Occipital lobe (tissue), 1 donor: ENCODE measurements at regions not wholly inside any gene's neighbourhood (a gene's known extent, or its start where the extent isn't known, plus 50 kb on each side); places are given as distances from the start of the nearest gene placed in this dataset.

Experiments
- DNase-seq: peaks from one replicate; lab custom pipeline; 2025; lab: John Stamatoyannopoulos, UW

DNA sequence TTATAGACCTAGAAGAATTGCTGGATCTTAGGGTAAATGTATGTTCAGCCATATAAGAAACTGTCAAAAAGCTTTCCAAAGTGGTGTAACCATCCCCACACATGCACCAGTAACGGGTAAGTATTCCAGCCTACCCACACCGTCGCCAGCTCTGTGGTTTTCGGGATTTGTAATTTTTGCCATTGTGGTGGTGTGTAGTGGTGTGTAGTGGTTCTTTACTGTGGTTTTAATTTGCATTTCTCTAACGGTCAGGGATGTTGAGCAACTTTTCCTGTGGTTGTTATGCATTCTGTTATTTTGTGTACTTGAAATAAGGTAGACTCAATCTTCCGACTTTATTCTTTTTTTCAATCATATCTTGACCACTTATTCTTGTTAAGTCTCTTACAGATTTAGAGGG lies 342.4 kb upstream of the AJAP1 start:
- no peak for DNase-seq

GRCh38 chr1:4315202-4315601 lies 339.2 kb upstream of the AJAP1 start:
- DNase-seq = no peak

- DNase-seq = no peak
Measured at GRCh38 chr1:4317207-4317606, 337.2 kb upstream of the AJAP1 start.

- DNase-seq = no peak
Measured at GRCh38 chr1:4318720-4319119, 335.7 kb upstream of the AJAP1 start.

GRCh38 chr1:4319496-4319895 lies 334.9 kb upstream of the AJAP1 start:
- DNase-seq = no peak

DNA sequence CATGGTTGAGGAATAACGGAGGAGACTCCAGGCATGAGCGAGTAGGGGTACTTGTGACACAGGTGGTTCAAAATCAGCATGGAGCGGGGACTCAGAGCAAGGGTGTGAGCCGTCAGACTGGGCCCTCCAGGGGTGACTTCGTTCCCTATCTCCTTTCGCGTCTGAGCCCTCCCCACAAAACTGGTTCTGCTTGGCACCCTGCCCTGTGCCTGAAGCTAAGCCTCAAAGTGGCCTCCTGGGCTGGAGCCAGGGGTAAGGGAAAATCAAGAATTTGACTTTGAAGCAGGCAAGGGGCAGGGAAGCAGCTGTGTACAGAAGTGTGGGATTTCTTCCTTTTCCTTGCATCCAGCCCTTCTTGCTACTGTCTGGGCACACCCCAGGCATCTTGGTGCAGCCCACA lies 331.5 kb upstream of the AJAP1 start:
- DNase-seq = no peak

DNA sequence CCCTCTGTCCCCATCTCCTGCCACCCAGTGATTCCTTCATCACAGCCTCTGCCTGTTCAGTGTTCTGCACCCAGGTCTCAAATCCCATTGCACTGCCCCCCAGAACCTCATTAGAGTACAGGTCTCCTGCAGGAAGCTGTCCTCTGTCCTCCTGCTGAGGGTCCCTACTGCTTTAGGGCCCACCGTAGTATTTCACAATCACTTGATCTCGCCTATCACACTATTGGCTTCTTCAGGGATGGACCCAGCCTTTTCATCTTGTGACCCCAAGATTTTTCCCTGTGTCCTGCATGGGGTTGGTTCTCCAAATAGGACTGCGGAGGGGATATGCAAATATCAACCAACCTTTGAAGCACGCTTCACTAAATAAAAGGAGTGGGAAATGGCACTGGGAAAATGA lies 331.1 kb upstream of the AJAP1 start:
- no peak for DNase-seq

DNA sequence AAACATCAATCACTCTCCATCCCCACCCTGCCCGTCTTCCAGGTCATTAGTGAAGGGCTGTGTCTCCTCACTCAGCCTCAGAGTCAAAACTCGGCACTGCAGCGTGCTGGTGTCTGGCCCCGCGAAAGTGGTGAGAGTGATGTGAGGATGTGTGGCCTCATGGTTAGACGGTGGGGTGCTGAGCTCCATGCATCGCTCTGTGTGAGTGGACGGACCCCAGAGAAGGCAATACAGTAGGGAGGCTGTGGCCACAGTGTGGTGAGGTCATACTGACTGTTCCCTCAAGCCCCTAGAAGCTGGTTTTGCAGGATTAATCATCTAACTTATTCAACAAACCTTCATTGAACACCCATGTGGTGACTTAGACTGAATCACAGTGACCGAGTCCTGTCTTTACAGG lies 329.9 kb upstream of the AJAP1 start:
- no peak for DNase-seq

GRCh38 chr1:4327142-4327541 lies 327.3 kb upstream of the AJAP1 start:
- no peak for DNase-seq

DNA sequence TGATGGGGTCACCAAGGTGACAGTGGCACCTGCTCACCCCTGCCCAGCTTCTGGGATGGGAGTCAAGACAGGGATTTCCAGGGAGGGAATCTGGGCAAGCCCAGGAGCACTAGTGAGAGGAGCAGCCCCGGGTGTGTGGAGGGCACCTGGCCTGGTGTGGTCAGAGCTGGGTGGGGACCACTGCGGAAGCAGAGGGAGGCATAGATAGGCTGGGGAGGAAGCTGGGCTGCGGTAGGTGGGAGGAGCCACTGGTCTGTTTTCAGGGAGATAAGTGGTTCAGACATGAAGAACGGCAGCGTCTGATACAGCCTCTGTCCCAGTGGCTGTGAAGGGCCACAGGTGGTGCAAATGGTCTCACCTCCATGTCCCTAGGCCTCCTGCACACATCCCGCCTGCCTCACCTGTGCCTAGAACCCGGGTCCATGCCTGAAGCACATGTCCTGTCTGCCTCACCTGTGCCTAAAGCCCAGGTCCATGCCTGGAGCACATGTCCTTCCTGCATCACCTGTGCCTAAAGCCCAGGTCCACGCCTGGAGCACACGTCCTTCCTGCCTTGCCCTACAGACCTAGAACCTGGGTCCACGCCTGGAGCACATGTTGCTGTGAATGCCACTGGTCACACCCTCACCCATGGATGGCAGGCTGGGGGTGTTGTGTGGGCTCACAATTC lies 325.9 kb upstream of the AJAP1 start:
- no peak for DNase-seq

GRCh38 chr1:4330805-4331766 lies 323.3 kb upstream of the AJAP1 start:
- DNase-seq = no peak

GRCh38 chr1:4331767-4332163 lies 322.6 kb upstream of the AJAP1 start:
- no peak for DNase-seq

DNA sequence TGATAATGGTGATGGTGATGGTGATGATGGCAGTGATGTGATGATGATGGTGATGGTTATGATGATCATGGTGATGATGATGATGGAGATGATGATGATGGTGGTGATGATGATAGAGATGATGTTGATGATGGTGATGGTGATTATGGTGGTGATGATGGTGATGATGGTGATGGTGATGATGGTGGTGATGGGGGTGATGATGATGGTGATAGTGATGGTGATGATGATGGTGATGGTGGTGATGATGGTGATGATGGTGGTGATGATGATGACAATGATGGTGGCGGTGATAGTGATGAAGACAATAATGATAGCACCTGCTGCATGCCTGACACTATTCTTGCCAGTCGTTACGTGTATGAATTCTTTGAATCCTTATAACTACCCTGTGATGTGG lies 317.9 kb upstream of the AJAP1 start:
- no peak for DNase-seq

DNA sequence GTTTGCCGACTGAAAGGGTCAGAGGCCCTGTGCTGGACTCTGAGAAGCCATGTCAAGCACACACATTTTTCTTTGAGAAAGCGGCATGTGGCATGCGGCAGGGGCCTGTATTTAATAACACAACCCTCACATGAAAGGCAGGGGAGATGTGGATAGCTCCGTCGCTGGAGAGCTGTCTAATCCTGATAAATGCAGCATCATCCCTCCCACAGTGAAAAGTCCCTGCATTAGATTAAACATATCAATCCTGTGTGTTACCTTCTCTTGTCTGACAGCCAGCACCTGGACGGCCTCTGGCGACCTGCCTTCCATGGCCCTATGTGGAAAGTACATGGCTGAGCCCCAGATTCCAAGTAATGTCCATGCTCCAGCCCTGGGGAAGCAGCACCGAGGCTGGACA lies 313.0 kb upstream of the AJAP1 start:
- DNase-seq = no peak

GRCh38 chr1:4344065-4344732 lies 310.2 kb upstream of the AJAP1 start:
- DNase-seq = no peak

DNA sequence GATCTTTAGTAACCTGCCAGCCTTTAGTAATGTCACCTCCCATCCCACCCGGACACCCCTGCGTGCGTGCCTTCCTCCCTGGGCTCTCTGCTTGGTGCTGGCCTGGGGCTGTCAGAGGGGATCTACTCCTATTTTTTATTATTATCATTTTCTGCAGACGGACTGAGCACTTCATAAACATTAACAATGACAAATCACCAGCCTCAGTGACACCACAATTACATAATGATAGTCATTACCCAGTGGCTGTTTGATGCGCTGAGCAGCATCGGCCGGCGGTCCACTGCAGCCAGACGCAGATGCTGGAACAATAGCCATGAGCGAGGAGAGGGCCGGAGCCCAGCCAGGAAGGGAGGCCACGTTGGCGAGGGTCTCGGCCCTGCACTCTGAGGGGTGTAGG lies 309.3 kb upstream of the AJAP1 start:
- DNase-seq = no peak

GRCh38 chr1:4346131-4346530 lies 308.3 kb upstream of the AJAP1 start:
- DNase-seq = no peak

GRCh38 chr1:4351453-4351852 lies 303.0 kb upstream of the AJAP1 start:
- DNase-seq = no peak

DNA sequence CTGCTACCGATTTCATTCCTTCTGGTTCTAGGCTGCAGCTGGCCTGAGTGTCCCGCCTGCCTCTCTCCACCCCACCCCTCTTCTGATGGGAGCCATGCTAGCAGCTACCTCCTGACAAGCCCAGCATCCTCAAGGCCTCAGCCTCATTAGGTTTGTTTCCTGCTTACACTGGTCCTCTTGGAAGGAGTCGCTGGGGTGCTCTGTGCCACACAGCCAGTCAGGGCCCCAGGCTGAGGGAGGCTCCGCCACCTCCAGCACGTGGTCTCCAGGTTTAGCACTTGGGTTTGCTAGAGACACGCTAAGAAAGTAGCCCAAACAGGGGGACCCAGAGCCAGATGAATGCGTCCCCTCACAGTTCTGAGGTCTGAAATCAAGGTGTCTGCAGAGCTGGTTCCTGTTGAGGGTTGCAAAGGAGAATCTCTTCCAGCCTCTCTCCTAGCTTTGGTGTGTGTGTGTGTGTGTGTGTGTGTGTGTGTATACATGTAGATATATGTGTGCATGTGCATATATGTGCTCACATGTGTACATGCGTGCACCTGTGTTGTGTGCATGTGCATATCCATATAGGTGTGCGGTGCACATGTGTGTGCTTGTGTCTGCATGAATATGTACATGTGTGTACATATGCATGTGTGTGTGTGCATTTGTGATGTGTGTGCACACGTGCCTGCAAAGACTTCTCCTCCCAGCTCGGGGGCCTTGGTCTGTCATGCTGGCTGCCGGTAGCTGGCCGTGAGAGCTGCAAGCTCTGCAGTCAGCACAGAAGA lies 301.1 kb upstream of the AJAP1 start:
- no peak for DNase-seq

GRCh38 chr1:4355839-4356238 lies 298.6 kb upstream of the AJAP1 start:
- DNase-seq = no peak

DNA sequence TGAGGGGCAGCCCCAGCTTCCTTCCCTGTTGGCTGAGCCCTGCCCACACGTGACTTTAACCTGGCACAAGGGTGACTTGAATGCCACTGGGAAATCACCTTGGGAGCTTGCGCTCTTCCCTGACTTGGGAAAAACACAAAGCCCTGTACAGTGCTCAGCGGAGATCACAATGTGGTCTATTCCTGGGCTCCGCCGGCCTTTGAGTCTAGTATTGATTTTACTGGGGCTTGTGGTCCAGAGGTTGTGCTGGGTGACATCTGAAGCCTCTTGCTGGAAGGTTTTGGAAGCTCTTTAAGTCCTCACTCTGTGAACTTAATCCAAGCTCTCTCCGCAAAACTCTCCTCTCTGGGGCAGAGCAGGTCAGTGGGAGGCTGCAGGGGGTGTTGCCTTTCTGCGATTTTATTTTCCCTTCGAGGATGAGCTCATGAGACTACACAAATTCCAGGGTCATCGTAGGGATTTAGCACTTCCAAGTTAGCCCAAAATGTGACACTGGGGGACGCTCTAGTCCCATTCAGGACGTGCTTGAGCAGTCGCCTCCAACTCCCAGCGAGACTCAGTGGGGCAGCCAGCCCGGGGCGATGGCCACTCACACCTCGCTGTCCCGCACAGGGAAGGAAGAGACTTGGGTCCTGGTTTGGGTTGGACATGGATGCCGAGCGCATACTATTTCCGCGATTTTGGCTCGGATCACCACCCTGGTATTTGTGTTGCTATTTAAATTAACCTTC lies 291.9 kb upstream of the AJAP1 start:
- no peak for DNase-seq
